ENCODE measurements at regions not wholly inside any gene's neighbourhood (a gene's known extent, or its start where the extent isn't known, plus 50 kb on each side); places are given as distances from the start of the nearest gene placed in this dataset.
"Not testable (repeated sequence)": the region's sequence is repeated elsewhere in the genome, so short reads cannot be mapped to it uniquely, and the experiment has no call there.

DNA sequence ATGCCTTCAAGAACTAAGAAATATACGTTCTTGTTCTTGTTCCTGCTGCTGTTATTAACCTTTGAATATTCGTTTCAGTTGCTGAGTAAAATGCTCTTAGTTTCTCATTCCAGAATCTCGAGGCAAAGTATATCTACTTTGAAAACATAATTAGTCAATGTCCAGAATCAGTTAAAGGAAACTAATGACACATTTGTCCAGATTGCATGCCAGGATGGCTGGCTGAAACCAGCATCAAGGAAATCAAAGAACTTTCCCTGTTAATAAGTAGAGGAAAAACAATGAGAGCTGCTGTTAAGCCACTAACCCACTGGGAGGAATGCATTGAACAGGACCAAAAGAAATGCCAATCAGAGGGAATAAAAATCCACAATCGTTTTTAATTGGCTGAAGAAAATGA is 196.9 kb downstream of the ALDH8A1 start:
- TF ChIP-seq, protein P1, sequence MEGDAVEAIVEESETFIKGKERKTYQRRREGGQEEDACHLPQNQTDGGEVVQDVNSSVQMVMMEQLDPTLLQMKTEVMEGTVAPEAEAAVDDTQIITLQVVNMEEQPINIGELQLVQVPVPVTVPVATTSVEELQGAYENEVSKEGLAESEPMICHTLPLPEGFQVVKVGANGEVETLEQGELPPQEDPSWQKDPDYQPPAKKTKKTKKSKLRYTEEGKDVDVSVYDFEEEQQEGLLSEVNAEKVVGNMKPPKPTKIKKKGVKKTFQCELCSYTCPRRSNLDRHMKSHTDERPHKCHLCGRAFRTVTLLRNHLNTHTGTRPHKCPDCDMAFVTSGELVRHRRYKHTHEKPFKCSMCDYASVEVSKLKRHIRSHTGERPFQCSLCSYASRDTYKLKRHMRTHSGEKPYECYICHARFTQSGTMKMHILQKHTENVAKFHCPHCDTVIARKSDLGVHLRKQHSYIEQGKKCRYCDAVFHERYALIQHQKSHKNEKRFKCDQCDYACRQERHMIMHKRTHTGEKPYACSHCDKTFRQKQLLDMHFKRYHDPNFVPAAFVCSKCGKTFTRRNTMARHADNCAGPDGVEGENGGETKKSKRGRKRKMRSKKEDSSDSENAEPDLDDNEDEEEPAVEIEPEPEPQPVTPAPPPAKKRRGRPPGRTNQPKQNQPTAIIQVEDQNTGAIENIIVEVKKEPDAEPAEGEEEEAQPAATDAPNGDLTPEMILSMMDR (IDR thresholded peaks at IDR 0.05; ENCODE audit: unreplicated experiment) = no peak
- no TSS peak for BruUV-seq (replicated peaks)
- Mint-ChIP-seq H3K4me3 (ENCODE audit: low read depth, unreplicated experiment) (peak overlapping the region; percentile 53), H3K9me3 (ENCODE audit: low read depth, unreplicated experiment) (no peaks in the 10 kb centered on the region), H3K36me3 (ENCODE audit: insufficient read depth, unreplicated experiment) (peaks cover 2% of the 10 kb centered on the region), H3K27me3 (ENCODE audit: unreplicated experiment) (no peaks in the 10 kb centered on the region), H3K4me1 (ENCODE audit: low read depth, unreplicated experiment) (peaks cover 41% of the 10 kb centered on the region), H3K27ac (ENCODE audit: unreplicated experiment) (peak overlapping the region; percentile 95)
- DNase-seq = peak; percentile 47
- intact Hi-C loops (cut with micrococcal nuclease; ENCODE audit: unreplicated experiment) = loop anchor here (5.0 to 10.0 kb wide), 3 partner anchors 41 to 578 kb away; no protein-coding TSS in a partner anchor
- CTCF ChIA-PET = interaction anchor here (0.6 to 1.3 kb wide), 2 partner anchors 13 to 243 kb away, joined by 3 read pairs; no protein-coding TSS in a partner anchor

DNA sequence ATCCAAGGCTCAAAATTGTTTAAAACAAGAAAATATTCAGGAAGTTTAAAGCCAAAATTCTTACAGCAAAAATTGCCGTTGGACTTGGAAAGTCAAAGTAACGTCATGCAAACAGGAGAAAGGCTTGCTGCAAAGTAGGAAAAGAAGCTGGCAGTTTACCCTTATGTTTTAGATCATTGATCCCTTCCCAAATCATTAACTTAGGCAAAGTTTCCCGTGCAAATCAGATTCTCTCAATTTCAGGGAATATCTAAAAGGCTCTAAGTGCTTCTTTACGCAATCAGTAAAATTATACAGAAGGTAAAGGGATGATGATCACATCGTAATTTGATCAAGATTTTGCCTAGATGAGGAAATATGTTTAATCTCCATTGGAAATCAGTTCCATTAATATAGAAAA is 197.5 kb downstream of the ALDH8A1 start:
- Mint-ChIP-seq H3K9me3 (ENCODE audit: low read depth, unreplicated experiment) (no peaks in the 10 kb centered on the region), H3K27ac (ENCODE audit: unreplicated experiment) (peak overlapping the region; percentile 95), H3K4me3 (ENCODE audit: low read depth, unreplicated experiment) (peak overlapping the region; percentile 53), H3K27me3 (ENCODE audit: unreplicated experiment) (no peaks in the 10 kb centered on the region), H3K36me3 (ENCODE audit: insufficient read depth, unreplicated experiment) (no peaks in the 10 kb centered on the region), H3K4me1 (ENCODE audit: low read depth, unreplicated experiment) (peaks cover 35% of the 10 kb centered on the region)
- no TSS peak for BruUV-seq (replicated peaks)
- CTCF ChIA-PET = interaction anchor here (0.6 to 1.3 kb wide), 3 partner anchors 13 to 242 kb away, joined by 3 read pairs; no protein-coding TSS in a partner anchor
- TF ChIP-seq, protein P1 (IDR thresholded peaks at IDR 0.05; ENCODE audit: unreplicated experiment) = no peak
- intact Hi-C loops (cut with micrococcal nuclease; ENCODE audit: unreplicated experiment) = loop anchor here (5.0 to 10.0 kb wide), 3 partner anchors 40 to 578 kb away; no protein-coding TSS in a partner anchor
- DNase-seq = no peak

DNA sequence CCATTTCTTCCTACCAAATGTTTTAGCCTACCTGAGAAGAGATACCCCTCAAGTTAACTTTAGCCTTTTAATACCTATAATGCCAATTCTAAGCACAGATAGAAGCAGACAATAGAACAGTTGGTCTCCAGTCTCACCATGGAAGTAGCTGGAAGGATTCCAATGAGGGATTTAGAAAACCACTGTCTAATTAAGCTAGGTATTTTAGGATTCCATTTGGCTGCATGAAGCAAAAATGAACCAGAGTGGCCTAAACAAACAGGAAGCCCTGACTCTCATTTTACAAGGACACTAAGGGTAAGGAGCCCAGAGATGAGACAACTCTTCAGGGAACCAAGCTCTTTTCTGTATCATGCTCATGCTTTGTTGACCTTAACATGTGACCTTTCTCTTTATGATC is 199.2 kb downstream of the ALDH8A1 start:
- H3K4me3 Mint-ChIP-seq (ENCODE audit: low read depth, unreplicated experiment) = no peak overlapping the region
- peak overlapping the region; percentile 54 for H3K27ac Mint-ChIP-seq (ENCODE audit: unreplicated experiment)
- peaks cover 30% of the 10 kb centered on the region for H3K4me1 Mint-ChIP-seq (ENCODE audit: low read depth, unreplicated experiment)
- H3K27me3 Mint-ChIP-seq (ENCODE audit: unreplicated experiment) = no peaks in the 10 kb centered on the region
- CTCF ChIA-PET = no interaction called here
- intact Hi-C loops (cut with micrococcal nuclease; ENCODE audit: unreplicated experiment) = loop anchor here (5.0 to 10.0 kb wide), 3 partner anchors 38 to 576 kb away; no protein-coding TSS in a partner anchor
- H3K9me3 Mint-ChIP-seq (ENCODE audit: low read depth, unreplicated experiment) = no peaks in the 10 kb centered on the region
- BruUV-seq (replicated peaks) = no TSS peak
- DNase-seq = no peak
- TF ChIP-seq, protein P1 (IDR thresholded peaks at IDR 0.05; ENCODE audit: unreplicated experiment) = no peak
- H3K36me3 Mint-ChIP-seq (ENCODE audit: insufficient read depth, unreplicated experiment) = no peaks in the 10 kb centered on the region

DNA sequence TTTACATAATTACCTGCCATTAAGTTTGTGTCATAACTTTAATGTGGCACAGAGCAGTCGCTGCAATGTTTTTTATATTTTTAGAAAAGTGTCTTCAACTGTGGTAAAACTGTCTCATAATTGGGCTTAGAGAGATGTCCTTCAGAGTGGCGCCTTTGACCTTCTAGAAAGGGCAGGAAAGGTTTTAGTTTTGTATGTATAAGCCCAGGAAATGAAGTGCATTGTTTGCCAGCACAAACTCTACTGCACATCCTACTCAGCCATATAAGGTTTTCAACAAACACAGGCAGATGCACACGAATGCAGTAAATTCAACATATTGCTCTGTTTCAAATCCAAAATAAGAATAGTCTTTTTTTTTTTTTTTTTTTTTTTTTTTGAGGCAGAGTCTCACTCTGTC is 201.4 kb downstream of the ALDH8A1 start:
- intact Hi-C loops (cut with micrococcal nuclease; ENCODE audit: unreplicated experiment) = no loop called here
- no peaks in the 10 kb centered on the region for H3K9me3 Mint-ChIP-seq (ENCODE audit: low read depth, unreplicated experiment)
- TF ChIP-seq, protein P1 (IDR thresholded peaks at IDR 0.05; ENCODE audit: unreplicated experiment) = no peak
- H3K4me3 Mint-ChIP-seq (ENCODE audit: low read depth, unreplicated experiment) = no peak overlapping the region
- H3K27me3 Mint-ChIP-seq (ENCODE audit: unreplicated experiment) = no peaks in the 10 kb centered on the region
- no TSS peak for BruUV-seq (replicated peaks)
- peaks cover 31% of the 10 kb centered on the region for H3K4me1 Mint-ChIP-seq (ENCODE audit: low read depth, unreplicated experiment)
- CTCF ChIA-PET = no interaction called here
- H3K27ac Mint-ChIP-seq (ENCODE audit: unreplicated experiment) = no peak overlapping the region
- H3K36me3 Mint-ChIP-seq (ENCODE audit: insufficient read depth, unreplicated experiment) = no peaks in the 10 kb centered on the region
- DNase-seq = no peak

DNA sequence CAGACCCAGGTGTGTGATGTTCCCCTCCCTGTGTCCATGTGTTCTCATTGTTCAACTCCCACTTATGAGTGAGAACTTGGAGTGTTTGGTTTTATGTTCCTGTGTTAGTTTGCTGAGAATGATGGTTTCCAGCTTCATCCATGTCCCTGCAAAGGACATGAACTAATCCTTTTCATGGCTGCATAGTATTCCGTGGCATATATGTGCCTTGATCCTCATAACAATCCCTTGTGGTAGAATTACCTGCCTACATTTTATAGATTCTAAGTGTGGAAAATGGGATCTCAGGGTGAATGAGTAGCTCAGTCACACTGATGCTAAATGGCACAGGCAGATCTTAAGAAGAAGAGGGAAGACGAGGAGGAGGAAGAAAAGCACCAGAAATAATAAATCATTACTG is 202.7 kb downstream of the ALDH8A1 start:
- CTCF ChIA-PET; BruUV-seq (replicated peaks); H3K9me3 Mint-ChIP-seq (ENCODE audit: low read depth, unreplicated experiment); H3K36me3 Mint-ChIP-seq (ENCODE audit: insufficient read depth, unreplicated experiment); intact Hi-C loops (cut with micrococcal nuclease; ENCODE audit: unreplicated experiment); H3K27me3 Mint-ChIP-seq (ENCODE audit: unreplicated experiment); DNase-seq; H3K27ac Mint-ChIP-seq (ENCODE audit: unreplicated experiment); H3K4me3 Mint-ChIP-seq (ENCODE audit: low read depth, unreplicated experiment): not testable (repeated sequence)
- peaks cover 18% of the 10 kb centered on the region for H3K4me1 Mint-ChIP-seq (ENCODE audit: low read depth, unreplicated experiment)
